Effector memory CD4-positive, alpha-beta T cell (primary cell): ENCODE measurements at regions not wholly inside any gene's neighbourhood (a gene's known extent, or its start where the extent isn't known, plus 50 kb on each side); places are given as distances from the start of the nearest gene placed in this dataset.

Experiments used
- DNase-seq, 3 donors: peaks; one replicate each; pipeline ENCODE4 v3.0.0-alpha.2; 2020
- H3K27ac ChIP-seq: 2 replicates; pipeline ENCODE4 v1.7.0; 2013; ENCODE audit warnings: mild to moderate bottlenecking, low read length, moderate library complexity; ENCODE audit not compliant: insufficient read depth, poor library complexity, severe bottlenecking
- H3K27me3 ChIP-seq: replicated peaks from 2 replicates; pipeline ENCODE4 v1.7.0; 2013; ENCODE audit warnings: mild to moderate bottlenecking, low read length; ENCODE audit not compliant: insufficient read depth, control insufficient read depth, poor library complexity, severe bottlenecking
- H3K36me3 ChIP-seq: 2 replicates; pipeline ENCODE4 v1.7.0; 2013; ENCODE audit warnings: mild to moderate bottlenecking, low read length, moderate library complexity; ENCODE audit not compliant: control insufficient read depth, insufficient read depth
- H3K4me1 ChIP-seq: 2 replicates; pipeline ENCODE4 v1.7.0; 2013; ENCODE audit warnings: low read length, mild to moderate bottlenecking; ENCODE audit not compliant: control insufficient read depth, insufficient read depth, poor library complexity, severe bottlenecking
- H3K4me3 ChIP-seq: 2 replicates; pipeline ENCODE4 v1.7.0; 2013; ENCODE audit warnings: low read length, low read depth, mild to moderate bottlenecking; ENCODE audit not compliant: insufficient read depth, poor library complexity, severe bottlenecking
- H3K9me3 ChIP-seq: 2 replicates; pipeline ENCODE4 v1.7.0; 2013; ENCODE audit warnings: mild to moderate bottlenecking, low read length, moderate library complexity; ENCODE audit not compliant: control insufficient read depth

DNA sequence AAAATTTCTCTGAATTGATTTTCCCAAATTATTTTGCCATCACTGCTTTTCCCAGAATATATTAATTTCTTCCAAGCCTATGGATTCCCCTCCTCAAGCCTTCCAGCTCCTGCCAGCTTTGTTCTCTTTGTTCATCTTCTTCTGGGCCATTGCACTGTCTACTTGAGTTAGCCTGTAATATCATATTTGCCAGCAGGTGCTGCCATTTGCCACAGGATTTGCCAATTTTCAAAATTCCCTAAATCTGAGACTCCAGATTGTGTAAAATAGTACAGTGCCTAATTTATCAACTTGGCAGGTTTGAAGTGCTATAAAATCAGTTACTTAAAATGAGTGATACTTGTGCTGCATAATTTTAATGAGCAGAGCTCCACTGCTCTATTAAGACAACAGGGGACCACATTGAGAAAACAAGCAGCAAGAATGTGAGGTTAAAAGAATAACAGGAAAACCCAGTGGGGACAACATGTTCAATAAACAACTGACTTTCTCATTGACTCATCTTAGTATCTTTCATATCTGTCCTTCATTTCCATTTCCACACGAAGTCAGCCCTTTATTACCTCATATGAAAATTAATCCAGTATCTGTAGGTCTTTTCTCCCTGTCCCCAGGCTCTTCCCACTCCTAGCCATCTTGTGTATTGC, 84.6 kb upstream of the CCDC196 start:
- Histone ChIP-seq H3K4me3 (no peak overlapping the region), H3K9me3 (no peaks in the 10 kb centered on the region), H3K27me3 (no peaks in the 10 kb centered on the region), H3K4me1 (no peaks in the 10 kb centered on the region), H3K36me3 (no peaks in the 10 kb centered on the region), H3K27ac (no peak overlapping the region)
- no peak for DNase-seq

DNA sequence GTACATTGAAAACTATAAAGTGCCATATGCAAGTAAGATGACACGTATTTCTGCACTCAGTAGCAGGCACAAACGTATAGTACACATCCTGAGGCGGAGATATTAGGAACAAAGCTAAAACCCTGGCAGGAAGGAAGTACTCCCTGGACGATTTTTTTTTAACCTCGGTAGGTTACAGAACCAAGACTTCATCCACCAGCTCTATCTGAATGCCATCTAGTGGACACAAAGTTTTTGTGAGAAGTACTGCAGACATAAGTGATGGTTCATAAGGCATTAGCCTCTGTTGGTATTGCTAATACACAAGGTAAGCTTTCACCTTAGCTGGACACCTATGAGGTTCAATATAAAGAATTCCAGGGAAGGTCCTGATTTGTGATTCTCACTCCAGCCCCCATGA, 83.0 kb upstream of the CCDC196 start:
- H3K9me3 ChIP-seq: no peaks in the 10 kb centered on the region
- no peaks in the 10 kb centered on the region for H3K36me3 ChIP-seq
- no peaks in the 10 kb centered on the region for H3K27me3 ChIP-seq
- no peak for DNase-seq
- no peak overlapping the region for H3K27ac ChIP-seq
- no peaks in the 10 kb centered on the region for H3K4me1 ChIP-seq
- H3K4me3 ChIP-seq: no peak overlapping the region

- no peaks in the 10 kb centered on the region for H3K36me3 ChIP-seq
- no peak for DNase-seq
- H3K27ac ChIP-seq: no peak overlapping the region
- H3K4me3 ChIP-seq: no peak overlapping the region
- H3K9me3 ChIP-seq: no peaks in the 10 kb centered on the region
- H3K4me1 ChIP-seq: no peaks in the 10 kb centered on the region
- no peaks in the 10 kb centered on the region for H3K27me3 ChIP-seq
Measured at GRCh38 chr14:66404051-66404545, 82.1 kb upstream of the CCDC196 start.

GRCh38 chr14:66405158-66405557, 81.0 kb upstream of the CCDC196 start:
- Histone ChIP-seq H3K4me1 (no peaks in the 10 kb centered on the region), H3K4me3 (no peak overlapping the region), H3K27me3 (no peaks in the 10 kb centered on the region), H3K9me3 (no peaks in the 10 kb centered on the region), H3K27ac (no peak overlapping the region), H3K36me3 (no peaks in the 10 kb centered on the region)
- DNase-seq: no peak

DNA sequence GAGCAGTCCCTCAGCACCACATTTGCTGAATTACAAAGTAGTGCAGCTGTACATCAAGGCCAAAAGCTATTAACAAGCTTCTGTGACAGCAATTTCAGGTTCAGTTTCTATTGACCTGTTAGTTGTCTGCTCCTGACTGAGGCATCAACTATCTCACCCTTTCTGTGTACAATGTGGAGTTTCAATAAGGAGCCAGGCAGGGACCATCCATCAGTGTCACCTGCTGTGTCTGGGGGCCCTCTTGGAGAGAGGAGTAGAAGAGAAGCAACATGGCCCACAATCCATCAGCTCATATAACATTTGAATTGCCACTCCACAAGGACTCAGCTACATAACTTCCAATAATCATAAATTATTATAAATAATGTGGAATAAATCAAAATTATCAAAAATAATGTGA, 72.3 kb upstream of the CCDC196 start:
- Histone ChIP-seq H3K36me3 (no peaks in the 10 kb centered on the region), H3K4me3 (no peak overlapping the region), H3K4me1 (no peaks in the 10 kb centered on the region), H3K27ac (no peak overlapping the region), H3K9me3 (no peaks in the 10 kb centered on the region), H3K27me3 (no peaks in the 10 kb centered on the region)
- no peak for DNase-seq

GRCh38 chr14:66414511-66414910, 71.7 kb upstream of the CCDC196 start:
- Histone ChIP-seq H3K36me3 (no peaks in the 10 kb centered on the region), H3K4me1 (no peaks in the 10 kb centered on the region), H3K27ac (no peak overlapping the region), H3K27me3 (no peaks in the 10 kb centered on the region), H3K9me3 (no peaks in the 10 kb centered on the region), H3K4me3 (no peak overlapping the region)
- no peak for DNase-seq

- no peaks in the 10 kb centered on the region for H3K36me3 ChIP-seq
- no peak for DNase-seq
- no peak overlapping the region for H3K27ac ChIP-seq
- H3K4me3 ChIP-seq: no peak overlapping the region
- no peaks in the 10 kb centered on the region for H3K4me1 ChIP-seq
- H3K9me3 ChIP-seq: no peaks in the 10 kb centered on the region
- H3K27me3 ChIP-seq: no peaks in the 10 kb centered on the region
Measured at GRCh38 chr14:66420251-66421006, 65.7 kb upstream of the CCDC196 start.

DNA sequence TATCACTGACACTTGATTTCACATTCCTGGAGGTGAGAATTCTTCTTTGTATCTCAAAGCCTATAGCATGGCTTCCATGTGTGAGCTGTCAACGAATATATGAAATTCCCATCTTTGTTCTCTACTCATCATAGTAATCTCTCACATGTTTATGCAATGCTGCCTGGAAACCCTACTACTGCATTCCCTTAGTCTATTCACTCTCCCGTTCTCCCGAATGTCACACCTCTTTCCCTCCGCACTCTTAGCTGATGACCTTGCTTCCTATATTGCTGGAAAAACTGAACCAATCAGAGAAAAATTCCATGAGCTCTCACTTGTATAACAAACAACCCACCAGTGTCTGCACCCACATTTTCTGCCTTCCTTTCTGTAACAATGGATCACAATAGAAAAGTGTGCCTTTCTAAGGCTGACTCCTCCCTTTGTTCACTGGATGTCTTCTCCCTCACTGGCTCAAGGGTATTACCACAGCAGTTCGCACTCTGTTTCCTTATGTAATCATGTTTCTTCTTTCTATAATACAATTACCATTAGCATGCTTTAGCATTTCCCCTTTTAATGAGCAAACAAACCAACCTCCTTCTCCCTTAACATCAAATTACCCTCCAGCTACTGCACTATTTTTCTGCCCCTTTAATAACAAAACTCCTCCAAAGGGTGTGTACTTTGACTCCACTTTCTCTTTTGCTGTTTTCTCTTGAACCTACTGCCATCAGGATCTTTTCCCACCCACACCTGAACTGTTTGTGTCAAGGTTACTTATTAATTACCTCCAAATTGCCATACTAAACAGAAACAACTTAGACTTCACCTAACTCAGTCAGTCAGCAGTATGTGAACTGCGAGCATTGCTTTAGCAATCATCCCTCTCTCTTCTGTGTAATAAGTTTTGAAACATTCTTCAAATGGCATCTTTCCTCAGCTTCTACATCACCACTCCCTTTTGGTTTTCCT, 63.9 kb upstream of the CCDC196 start:
- H3K36me3 ChIP-seq: no peaks in the 10 kb centered on the region
- H3K9me3 ChIP-seq: no peaks in the 10 kb centered on the region
- H3K27ac ChIP-seq: no peak overlapping the region
- H3K4me1 ChIP-seq: no peaks in the 10 kb centered on the region
- no peak for DNase-seq
- H3K4me3 ChIP-seq: no peak overlapping the region
- H3K27me3 ChIP-seq: no peaks in the 10 kb centered on the region

GRCh38 chr14:66425402-66425801, 60.8 kb upstream of the CCDC196 start:
- Histone ChIP-seq H3K9me3 (no peaks in the 10 kb centered on the region), H3K4me1 (no peaks in the 10 kb centered on the region), H3K36me3 (no peaks in the 10 kb centered on the region), H3K4me3 (no peak overlapping the region), H3K27me3 (no peaks in the 10 kb centered on the region), H3K27ac (no peak overlapping the region)
- no peak for DNase-seq
